ENCODE measurements at regions not wholly inside any gene's neighbourhood (a gene's known extent, or its start where the extent isn't known, plus 50 kb on each side); places are given as distances from the start of the nearest gene placed in this dataset.
"Not testable (repeated sequence)": the region's sequence is repeated elsewhere in the genome, so short reads cannot be mapped to it uniquely, and the experiment has no call there.

DNA sequence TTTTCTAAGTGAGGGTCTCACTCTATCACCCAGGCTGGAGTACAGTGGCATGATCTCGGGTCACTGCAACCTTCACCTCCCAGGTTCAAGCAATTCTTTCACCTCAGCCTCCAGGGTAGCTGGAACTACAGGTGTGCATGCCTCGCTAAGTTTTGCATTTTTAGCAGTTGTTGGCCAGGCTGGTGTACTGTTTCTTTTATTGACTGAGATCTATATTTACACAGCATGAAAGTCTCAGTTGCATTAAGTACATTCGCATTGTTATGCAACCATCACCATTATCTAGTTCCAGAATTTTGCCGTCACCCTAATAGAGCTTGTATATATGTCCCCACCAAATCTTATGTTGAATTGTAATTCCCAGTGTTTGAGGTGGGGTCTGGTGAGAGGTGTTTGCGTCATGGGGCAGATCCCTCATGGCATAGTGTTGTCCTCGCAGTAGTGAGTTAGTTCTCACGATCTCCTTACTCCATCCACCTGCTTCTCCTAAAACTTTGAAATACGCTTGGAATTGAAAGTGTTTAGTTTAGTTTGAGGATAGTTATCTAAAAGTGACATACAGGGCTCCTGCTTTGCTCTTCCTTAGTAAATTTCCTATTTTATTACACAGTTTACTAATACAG lies 101.3 kb downstream of the SYT15B start:
- H3K36me3 Mint-ChIP-seq; H3K9me3 ChIP-seq (ENCODE audit: control insufficient read depth, insufficient read depth, low read length); H3K4me1 Mint-ChIP-seq; H3K27ac ChIP-seq (ENCODE audit: low read length); H3K27me3 Mint-ChIP-seq (ENCODE audit: low read depth in 2 of 2); H3K4me3 Mint-ChIP-seq; H3K36me3 ChIP-seq (ENCODE audit: control insufficient read depth, insufficient read depth, low read length); intact Hi-C loops (cut with micrococcal nuclease); H3K4me1 ChIP-seq (ENCODE audit: control insufficient read depth, insufficient read depth, low read length); H3K9me3 Mint-ChIP-seq; H3K4me3 ChIP-seq (ENCODE audit: low read length); ATAC-seq; H3K27me3 ChIP-seq (ENCODE audit: control insufficient read depth, insufficient read depth, low read length); DNase-seq; H3K27ac Mint-ChIP-seq: not testable (repeated sequence)
- WGBS (ENCODE audit: insufficient coverage): no CpG with 5 or more reads among the region's 8 CpGs

DNA sequence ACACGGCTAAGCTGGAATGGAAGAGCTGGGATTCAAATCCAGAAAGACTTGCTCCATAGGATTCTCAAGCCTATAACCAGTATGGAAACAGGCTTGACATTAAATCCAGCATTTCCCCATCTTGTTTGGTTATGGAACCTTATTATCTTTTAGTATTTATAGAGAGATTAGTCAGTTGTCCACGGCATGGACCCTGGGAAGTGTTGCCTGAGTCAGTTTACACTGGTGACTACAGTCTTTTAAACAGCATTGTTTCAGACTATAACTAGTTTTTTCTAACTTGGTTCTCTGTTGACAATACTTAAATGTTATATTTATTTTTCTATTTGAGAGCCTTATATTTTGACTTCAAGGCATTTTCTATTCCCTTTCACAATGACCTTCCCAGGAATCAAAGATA lies 106.7 kb downstream of the SYT15B start:
- H3K9me3 Mint-ChIP-seq; H3K27me3 ChIP-seq (ENCODE audit: control insufficient read depth, insufficient read depth, low read length); ATAC-seq; intact Hi-C loops (cut with micrococcal nuclease); H3K27me3 Mint-ChIP-seq (ENCODE audit: low read depth in 2 of 2); H3K4me1 Mint-ChIP-seq; H3K9me3 ChIP-seq (ENCODE audit: control insufficient read depth, insufficient read depth, low read length); H3K4me1 ChIP-seq (ENCODE audit: control insufficient read depth, insufficient read depth, low read length); H3K27ac Mint-ChIP-seq; H3K36me3 Mint-ChIP-seq; H3K4me3 ChIP-seq (ENCODE audit: low read length); H3K27ac ChIP-seq (ENCODE audit: low read length); H3K4me3 Mint-ChIP-seq; H3K36me3 ChIP-seq (ENCODE audit: control insufficient read depth, insufficient read depth, low read length); DNase-seq: not testable (repeated sequence)
- no CpG with 5 or more reads among the region's 2 CpGs for WGBS (ENCODE audit: insufficient coverage)

DNA sequence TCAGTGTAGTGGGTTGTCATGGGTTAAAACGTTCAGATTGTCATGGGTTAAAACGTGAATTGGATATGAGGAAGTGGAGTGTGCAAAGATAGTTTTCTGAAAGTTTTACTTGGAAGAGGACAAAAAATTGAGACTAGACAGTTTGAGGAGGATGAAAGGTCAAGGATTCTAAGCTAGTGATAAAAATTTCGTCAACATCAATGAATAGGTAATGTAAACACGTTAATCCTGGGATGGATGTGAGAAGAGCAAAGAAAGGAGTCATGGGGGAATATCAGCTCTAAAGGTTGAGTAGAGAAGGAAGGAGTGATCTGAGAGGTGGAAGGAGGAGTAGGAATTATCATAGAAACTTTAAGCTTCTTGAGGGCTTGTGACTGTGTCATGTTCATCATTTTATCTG lies 109.2 kb downstream of the SYT15B start:
- not testable (repeated sequence) for H3K9me3 Mint-ChIP-seq; H3K36me3 Mint-ChIP-seq; H3K27ac ChIP-seq (ENCODE audit: low read length)

DNA sequence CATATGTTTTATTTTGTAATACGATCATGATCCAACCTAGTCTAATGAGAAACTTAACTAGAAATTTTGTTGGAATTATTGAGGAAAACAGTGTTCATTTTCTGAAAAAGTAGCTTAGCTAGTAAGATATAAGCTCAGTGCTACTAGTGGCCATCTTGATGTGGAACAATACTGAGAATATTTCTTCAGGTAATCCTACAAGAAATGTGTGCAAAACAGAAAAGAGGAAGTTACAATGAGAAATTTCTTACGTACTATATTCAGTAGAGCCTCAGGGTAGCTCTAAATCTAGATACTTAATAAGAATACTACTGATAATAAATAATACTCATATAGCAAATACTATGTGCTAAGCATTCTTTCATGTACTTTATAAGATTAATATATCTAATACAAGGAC lies 114.8 kb downstream of the SYT15B start:
- H3K27ac Mint-ChIP-seq; H3K9me3 ChIP-seq (ENCODE audit: control insufficient read depth, insufficient read depth, low read length); H3K27ac ChIP-seq (ENCODE audit: low read length); H3K36me3 ChIP-seq (ENCODE audit: control insufficient read depth, insufficient read depth, low read length); ATAC-seq; H3K4me1 ChIP-seq (ENCODE audit: control insufficient read depth, insufficient read depth, low read length); intact Hi-C loops (cut with micrococcal nuclease); H3K27me3 ChIP-seq (ENCODE audit: control insufficient read depth, insufficient read depth, low read length); H3K4me3 ChIP-seq (ENCODE audit: low read length); H3K4me3 Mint-ChIP-seq; H3K9me3 Mint-ChIP-seq; H3K4me1 Mint-ChIP-seq; H3K27me3 Mint-ChIP-seq (ENCODE audit: low read depth in 2 of 2); DNase-seq; H3K36me3 Mint-ChIP-seq: not testable (repeated sequence)
- no CpG with 5 or more reads among the region's 2 CpGs for WGBS (ENCODE audit: insufficient coverage)

More for the DNA sequence above, 109.2 kb downstream of the SYT15B start:
- H3K9me3 ChIP-seq (ENCODE audit: control insufficient read depth, insufficient read depth, low read length); H3K4me3 Mint-ChIP-seq; H3K27me3 Mint-ChIP-seq (ENCODE audit: low read depth in 2 of 2); ATAC-seq; H3K27ac Mint-ChIP-seq; H3K4me1 ChIP-seq (ENCODE audit: control insufficient read depth, insufficient read depth, low read length); H3K27me3 ChIP-seq (ENCODE audit: control insufficient read depth, insufficient read depth, low read length); H3K4me3 ChIP-seq (ENCODE audit: low read length); H3K36me3 ChIP-seq (ENCODE audit: control insufficient read depth, insufficient read depth, low read length); H3K4me1 Mint-ChIP-seq; intact Hi-C loops (cut with micrococcal nuclease); DNase-seq: not testable (repeated sequence)
- WGBS (ENCODE audit: insufficient coverage): 86% methylated on average over 1 of the region's 4 CpGs

DNA sequence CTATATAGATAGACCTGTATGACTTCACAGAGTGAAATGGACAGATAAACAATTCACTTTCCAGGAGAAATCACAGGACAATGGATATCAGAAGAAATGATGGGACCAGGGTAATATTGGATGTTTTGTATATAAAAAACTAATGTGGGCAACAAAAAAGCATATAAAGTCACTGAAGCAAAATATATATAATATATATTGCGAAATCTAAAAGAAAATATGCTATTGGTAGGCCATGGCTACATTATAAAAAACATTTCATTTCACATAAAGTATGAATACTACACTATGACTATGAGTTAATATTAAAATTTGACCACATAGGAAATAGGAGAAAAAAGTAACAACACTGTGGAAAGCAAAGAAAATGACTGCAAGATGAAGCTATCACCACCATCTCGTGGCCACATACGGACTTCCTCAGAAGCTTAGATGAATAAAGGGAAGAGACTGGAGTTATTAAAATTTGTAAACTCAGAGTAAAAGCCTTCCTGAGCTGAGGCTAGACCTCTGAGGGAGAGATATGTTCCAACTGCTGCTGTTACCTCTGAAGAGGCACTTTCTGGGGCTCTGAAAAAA lies 115.8 kb downstream of the SYT15B start:
- DNase-seq; H3K36me3 Mint-ChIP-seq; H3K9me3 Mint-ChIP-seq; H3K4me3 Mint-ChIP-seq; H3K27ac ChIP-seq (ENCODE audit: low read length); ATAC-seq; H3K27ac Mint-ChIP-seq; H3K9me3 ChIP-seq (ENCODE audit: control insufficient read depth, insufficient read depth, low read length); H3K36me3 ChIP-seq (ENCODE audit: control insufficient read depth, insufficient read depth, low read length); H3K4me3 ChIP-seq (ENCODE audit: low read length); H3K4me1 Mint-ChIP-seq; H3K27me3 ChIP-seq (ENCODE audit: control insufficient read depth, insufficient read depth, low read length); H3K4me1 ChIP-seq (ENCODE audit: control insufficient read depth, insufficient read depth, low read length); H3K27me3 Mint-ChIP-seq (ENCODE audit: low read depth in 2 of 2); intact Hi-C loops (cut with micrococcal nuclease): not testable (repeated sequence)
- WGBS (ENCODE audit: insufficient coverage): no CpG with 5 or more reads among the region's 3 CpGs

DNA sequence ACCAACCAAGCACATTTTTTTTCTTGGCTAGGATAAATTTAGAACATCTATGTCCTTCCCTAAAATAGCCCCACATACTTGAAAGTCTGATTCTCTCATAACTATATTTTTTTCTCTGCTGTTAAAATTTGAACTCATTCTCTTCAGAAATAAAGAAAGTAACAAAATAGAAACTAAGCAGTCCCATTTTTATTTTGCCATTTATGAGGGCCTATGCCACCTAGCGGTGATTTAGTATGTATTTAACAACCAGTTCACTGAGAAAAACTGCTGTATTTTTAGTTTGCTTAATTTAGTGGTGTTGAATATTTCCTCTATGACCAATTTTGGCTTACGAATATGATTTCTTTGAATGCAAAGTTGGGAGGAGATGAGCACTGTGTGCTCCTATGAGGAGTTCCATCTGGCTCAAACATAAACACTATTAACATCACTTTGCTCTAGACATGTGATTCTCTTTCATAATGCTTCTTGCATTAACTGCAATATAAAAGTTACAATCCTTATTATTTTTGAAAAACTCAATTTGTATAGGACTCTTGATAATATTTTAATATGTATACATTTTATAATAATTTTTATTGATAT lies 116.6 kb downstream of the SYT15B start:
- H3K27me3 ChIP-seq (ENCODE audit: control insufficient read depth, insufficient read depth, low read length); H3K4me1 ChIP-seq (ENCODE audit: control insufficient read depth, insufficient read depth, low read length); H3K36me3 Mint-ChIP-seq; H3K4me3 ChIP-seq (ENCODE audit: low read length); H3K4me1 Mint-ChIP-seq; H3K4me3 Mint-ChIP-seq; H3K36me3 ChIP-seq (ENCODE audit: control insufficient read depth, insufficient read depth, low read length); H3K9me3 Mint-ChIP-seq; H3K27ac ChIP-seq (ENCODE audit: low read length); H3K9me3 ChIP-seq (ENCODE audit: control insufficient read depth, insufficient read depth, low read length); H3K27me3 Mint-ChIP-seq (ENCODE audit: low read depth in 2 of 2); intact Hi-C loops (cut with micrococcal nuclease); H3K27ac Mint-ChIP-seq: not testable (repeated sequence)
- no CpG with 5 or more reads among the region's 2 CpGs for WGBS (ENCODE audit: insufficient coverage)
- ATAC-seq: peak in 1 of 3 donors; percentile 42
- peak in 1 of 2 donors; percentile 63 for DNase-seq

DNA sequence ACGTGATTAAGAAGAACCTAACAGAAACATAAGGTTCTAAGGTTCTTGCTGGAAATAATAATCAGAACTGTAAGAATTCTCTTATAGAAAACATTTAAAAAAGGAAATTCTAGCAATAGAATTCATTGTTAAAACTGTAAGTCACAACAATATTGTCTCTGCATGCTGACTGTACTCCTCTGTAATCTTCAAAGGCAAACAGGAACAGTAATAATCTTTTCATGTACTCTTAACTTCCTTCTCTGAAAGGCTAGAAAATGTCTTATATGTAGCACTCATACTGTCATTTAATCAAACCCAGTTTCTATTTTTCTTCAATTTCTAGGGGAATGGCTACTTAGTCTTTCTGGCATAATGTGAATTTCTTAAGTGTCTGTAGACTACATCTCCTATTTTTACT lies 103.5 kb upstream of the AGAP9 start:
- H3K9me3 ChIP-seq (ENCODE audit: control insufficient read depth, insufficient read depth, low read length); H3K4me1 ChIP-seq (ENCODE audit: control insufficient read depth, insufficient read depth, low read length); H3K27ac Mint-ChIP-seq; H3K9me3 Mint-ChIP-seq; H3K4me3 Mint-ChIP-seq; H3K4me3 ChIP-seq (ENCODE audit: low read length); H3K4me1 Mint-ChIP-seq; H3K27me3 ChIP-seq (ENCODE audit: control insufficient read depth, insufficient read depth, low read length); H3K27ac ChIP-seq (ENCODE audit: low read length); ATAC-seq; H3K36me3 ChIP-seq (ENCODE audit: control insufficient read depth, insufficient read depth, low read length); DNase-seq; H3K27me3 Mint-ChIP-seq (ENCODE audit: low read depth in 2 of 2); H3K36me3 Mint-ChIP-seq; intact Hi-C loops (cut with micrococcal nuclease): not testable (repeated sequence)
- no CpG with 5 or more reads among the region's 1 CpG for WGBS (ENCODE audit: insufficient coverage)

DNA sequence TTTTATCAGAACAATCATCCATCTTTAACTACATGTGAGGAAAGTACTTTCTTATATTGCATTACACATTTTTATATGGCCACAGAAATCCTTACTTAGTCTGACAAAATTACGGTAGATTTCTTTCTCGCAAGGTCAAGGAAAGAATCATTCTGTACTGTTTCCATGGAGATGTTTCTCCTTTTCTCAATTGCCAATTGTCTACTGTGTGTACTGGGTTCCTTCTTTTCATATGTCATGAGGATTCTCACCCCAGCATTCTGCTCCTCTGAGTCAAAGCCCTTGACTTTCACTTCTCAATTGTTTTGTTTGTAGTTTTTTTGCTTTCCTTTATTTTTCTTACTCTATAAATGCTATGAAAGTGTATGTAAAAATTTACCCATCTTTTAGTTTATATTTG lies 99.3 kb upstream of the AGAP9 start:
- H3K36me3 Mint-ChIP-seq; H3K9me3 ChIP-seq (ENCODE audit: control insufficient read depth, insufficient read depth, low read length); H3K27ac ChIP-seq (ENCODE audit: low read length); H3K9me3 Mint-ChIP-seq; DNase-seq; H3K27ac Mint-ChIP-seq; H3K4me3 Mint-ChIP-seq; H3K4me1 Mint-ChIP-seq; intact Hi-C loops (cut with micrococcal nuclease); H3K36me3 ChIP-seq (ENCODE audit: control insufficient read depth, insufficient read depth, low read length); H3K4me3 ChIP-seq (ENCODE audit: low read length); H3K27me3 Mint-ChIP-seq (ENCODE audit: low read depth in 2 of 2); H3K4me1 ChIP-seq (ENCODE audit: control insufficient read depth, insufficient read depth, low read length); ATAC-seq; H3K27me3 ChIP-seq (ENCODE audit: control insufficient read depth, insufficient read depth, low read length): not testable (repeated sequence)
- no CpG with 5 or more reads among the region's 2 CpGs for WGBS (ENCODE audit: insufficient coverage)

Data from natural killer cell (primary cell).